IMR-90 (cell line): ENCODE measurements at regions not wholly inside any gene's neighbourhood (a gene's known extent, or its start where the extent isn't known, plus 50 kb on each side); places are given as distances from the start of the nearest gene placed in this dataset.

Source experiments
- ATAC-seq: fragments of 200-7000 bp; cut with Tn5 transposase; 2 replicates; pipeline ENCODE4 v1.9.1; 2020; ENCODE audit warnings: low read depth, mild to moderate bottlenecking, moderate library complexity
- BruUV-seq: library from RNA; stranded (reverse); fragments of 400-500 nt; replicated peaks from 2 replicates; lab custom pipeline; 2021; lab: Mats Ljungman, UMichigan
- CTCF ChIA-PET: fragments of 300-600 bp; formaldehyde crosslinking; extraction: SDS; loops from one replicate; lab custom pipeline; 2021; ENCODE audit warnings: antibody characterized with exemption; lab: Yijun Ruan, JAX
- POLR2A ChIA-PET: fragments of 300-600 bp; sonication (Branson Sonifier 250); formaldehyde crosslinking; loops from one replicate; lab custom pipeline; 2022; ENCODE audit warnings: antibody characterized with exemption; ENCODE audit not compliant: unreplicated experiment; lab: Charles Lee
- DNase-seq: peaks from one replicate; pipeline ENCODE4 v3.0.0; 2013
- H2AFZ ChIP-seq: replicated peaks from 2 replicates; pipeline ENCODE3; 2013; ENCODE audit warnings: low read length, mild to moderate bottlenecking; ENCODE audit not compliant: poor library complexity
- H2AK5ac ChIP-seq: 2 replicates; pipeline ENCODE4 v1.6.1; 2013; ENCODE audit warnings: low read depth, low read length, inconsistent platforms
- H2AK9ac ChIP-seq: replicated peaks from 2 replicates; pipeline ENCODE3; 2013; ENCODE audit warnings: mild to moderate bottlenecking, low read depth, low read length, moderate library complexity; ENCODE audit not compliant: poor library complexity
- H2BK120ac ChIP-seq: 2 replicates; pipeline ENCODE4 v1.6.1; 2013; ENCODE audit warnings: low read depth, low read length, inconsistent platforms
- H2BK15ac ChIP-seq: 3 replicates; pipeline ENCODE4 v1.6.1; 2013; ENCODE audit warnings: low read depth, low read length, inconsistent platforms
- H2BK20ac ChIP-seq: 2 replicates; pipeline ENCODE4 v1.6.1; 2013; ENCODE audit warnings: low read depth, mild to moderate bottlenecking, inconsistent platforms, low read length, moderate library complexity
- H2BK5ac ChIP-seq: 2 replicates; pipeline ENCODE4 v1.6.1; 2013; ENCODE audit warnings: mild to moderate bottlenecking, low read depth, low read length, inconsistent platforms; ENCODE audit not compliant: poor library complexity, severe bottlenecking
- H3K14ac ChIP-seq: replicated peaks from 2 replicates; pipeline ENCODE4 v1.6.1; 2013; ENCODE audit warnings: low read depth, low read length, inconsistent platforms
- H3K18ac ChIP-seq: 2 replicates; pipeline ENCODE4 v1.6.1; 2013; ENCODE audit warnings: low read depth, low read length, control low read depth
- H3K23ac ChIP-seq: 2 replicates; pipeline ENCODE4 v1.6.1; 2013; ENCODE audit warnings: low read depth, low read length, inconsistent platforms
- H3K27ac ChIP-seq: 2 replicates; pipeline ENCODE4 v1.5.1; 2013; ENCODE audit warnings: mild to moderate bottlenecking, control low read depth, low read length; ENCODE audit not compliant: insufficient read depth
- H3K27me3 ChIP-seq: 2 replicates; pipeline ENCODE4 v1.6.1; 2013; ENCODE audit warnings: low read length; ENCODE audit not compliant: control insufficient read depth, insufficient read depth
- H3K36me3 ChIP-seq: 2 replicates; pipeline ENCODE4 v1.6.1; 2013; ENCODE audit warnings: low read length, mixed read lengths; ENCODE audit not compliant: control insufficient read depth, insufficient read depth
- H3K4ac ChIP-seq: 2 replicates; pipeline ENCODE4 v1.6.1; 2013; ENCODE audit warnings: low read depth, low read length, inconsistent platforms
- H3K4me1 ChIP-seq: 2 replicates; pipeline ENCODE4 v1.6.1; 2013; ENCODE audit warnings: low read length, mixed read lengths; ENCODE audit not compliant: control insufficient read depth, insufficient read depth
- H3K4me2 ChIP-seq: 2 replicates; pipeline ENCODE4 v1.6.1; 2013; ENCODE audit warnings: low read depth, mild to moderate bottlenecking, control low read depth, low read length, moderate library complexity
- H3K4me3 ChIP-seq: 2 replicates; pipeline ENCODE4 v1.5.1; 2013; ENCODE audit warnings: low read depth, mild to moderate bottlenecking, control low read depth, low read length, moderate library complexity; ENCODE audit not compliant: insufficient read depth
- H3K56ac ChIP-seq: 2 replicates; pipeline ENCODE4 v1.6.1; 2013; ENCODE audit warnings: low read length, inconsistent platforms; ENCODE audit not compliant: insufficient read depth; ENCODE audit errors: extremely low read depth
- H3K79me1 ChIP-seq, 2 experiments: 2 replicates each; pipeline ENCODE4 v1.6.1; 2013; ENCODE audit warnings: low read length in 2 of 2, inconsistent platforms in 1 of 2, low read depth in 1 of 2
- H3K9ac ChIP-seq: 2 replicates; pipeline ENCODE4 v1.6.1; 2013; ENCODE audit warnings: low read depth, low read length, control low read depth
- H3K9me1 ChIP-seq: 2 replicates; pipeline ENCODE4 v1.6.1; 2013; ENCODE audit warnings: low read length, inconsistent platforms; ENCODE audit not compliant: insufficient read depth
- H3K9me3 ChIP-seq: 2 replicates; pipeline ENCODE4 v1.6.1; 2013; ENCODE audit warnings: low read length; ENCODE audit not compliant: control insufficient read depth, insufficient read depth
- H4K20me1 ChIP-seq: 2 replicates; pipeline ENCODE4 v1.6.1; 2013; ENCODE audit warnings: low read length, inconsistent platforms; ENCODE audit not compliant: insufficient read depth
- H4K5ac ChIP-seq: 2 replicates; pipeline ENCODE4 v1.6.1; 2013; ENCODE audit warnings: mild to moderate bottlenecking, low read depth, low read length, control low read depth
- H4K8ac ChIP-seq, 2 experiments: 2 replicates each; pipeline ENCODE4 v1.6.1; 2013; ENCODE audit warnings: low read depth in 2 of 2, low read length in 2 of 2, control low read depth in 1 of 2, inconsistent platforms in 1 of 2
- H4K91ac ChIP-seq: 2 replicates; pipeline ENCODE4 v1.6.1; 2013; ENCODE audit warnings: low read depth, low read length, inconsistent platforms; ENCODE audit not compliant: insufficient read depth
- BHLHE40 ChIP-seq: fragments of 150-350 bp; IDR thresholded peaks from 2 replicates; pipeline ENCODE4 v1.6.1; 2016; ENCODE audit warnings: mild to moderate bottlenecking, low read depth, low read length
- CEBPB ChIP-seq: IDR thresholded peaks from 2 replicates; pipeline ENCODE4 v1.6.1; 2012; ENCODE audit warnings: low read depth, low read length, improper control_type of control experiment
- CHD1 ChIP-seq: IDR thresholded peaks from 2 replicates; pipeline ENCODE4 v1.6.1; 2012; ENCODE audit warnings: low read depth, low read length, improper control_type of control experiment
- CTCF ChIP-seq: conservative IDR thresholded peaks from 2 replicates; pipeline ENCODE4 v1.5.1; 2012; ENCODE audit warnings: mild to moderate bottlenecking, low read depth, low read length, improper control_type of control experiment
- ELK1 ChIP-seq: fragments of 150-350 bp; IDR thresholded peaks from 2 replicates; pipeline ENCODE4 v1.6.1; 2016; ENCODE audit warnings: low read depth, mild to moderate bottlenecking, low read length, moderate library complexity, borderline replicate concordance
- FOS ChIP-seq: fragments of 150-350 bp; IDR thresholded peaks from 2 replicates; pipeline ENCODE4 v1.6.1; 2016; ENCODE audit warnings: low read depth, low read length
- MAFK ChIP-seq: IDR thresholded peaks from 2 replicates; pipeline ENCODE4 v1.6.1; 2012; ENCODE audit warnings: low read depth, low read length, improper control_type of control experiment
- MAZ ChIP-seq: IDR thresholded peaks from 2 replicates; pipeline ENCODE4 v1.6.1; 2012; ENCODE audit warnings: low read depth, mild to moderate bottlenecking, low read length, improper control_type of control experiment, moderate library complexity, borderline replicate concordance
- MXI1 ChIP-seq: IDR thresholded peaks from 2 replicates; pipeline ENCODE4 v1.6.1; 2012; ENCODE audit warnings: low read depth, mild to moderate bottlenecking, low read length, moderate library complexity, borderline replicate concordance
- NFE2L2 ChIP-seq: fragments of 150-350 bp; IDR thresholded peaks from 2 replicates; pipeline ENCODE4 v1.6.1; 2016; ENCODE audit warnings: low read depth, mild to moderate bottlenecking, low read length
- POLR2A ChIP-seq: IDR thresholded peaks from 2 replicates; pipeline ENCODE4 v1.6.1; 2012; ENCODE audit warnings: mild to moderate bottlenecking, low read depth, low read length
- RAD21 ChIP-seq: IDR thresholded peaks from 2 replicates; pipeline ENCODE4 v1.6.1; 2012; ENCODE audit warnings: low read length, improper control_type of control experiment
- RCOR1 ChIP-seq: IDR thresholded peaks from 2 replicates; pipeline ENCODE4 v1.6.1; 2012; ENCODE audit warnings: mild to moderate bottlenecking, low read length, improper control_type of control experiment; ENCODE audit not compliant: insufficient replicate concordance
- RFX5 ChIP-seq: IDR thresholded peaks from 2 replicates; pipeline ENCODE4 v1.8.0; 2012; ENCODE audit warnings: low read depth, mild to moderate bottlenecking, low read length, moderate library complexity
- SMC3 ChIP-seq: fragments of 150-350 bp; IDR thresholded peaks from 2 replicates; pipeline ENCODE4 v1.6.1; 2016; ENCODE audit warnings: low read depth, mild to moderate bottlenecking, antibody characterized with exemption, low read length, moderate library complexity
- USF2 ChIP-seq: fragments of 150-350 bp; IDR thresholded peaks from 2 replicates; pipeline ENCODE4 v1.6.1; 2017; ENCODE audit warnings: mild to moderate bottlenecking, antibody characterized with exemption, low read length, low read depth
- WGBS, 2 experiments: methylation state at CpG; one replicate each; pipeline versions ENCODE4 v1.1.5 to v1.1.7; 2013; ENCODE audit warnings: missing lambda C conversion rate in 2 of 2; ENCODE audit not compliant: insufficient read length in 1 of 2; ENCODE audit errors: extremely low coverage in 2 of 2; 5-methylcytosine and 5-hydroxymethylcytosine counted together
- dilution Hi-C: fragments of 300-500 bp; cut with HindIII; formaldehyde crosslinking; loops from one replicate; pipeline ENCODE4 v1.14.3; 2018; ENCODE audit warnings: low sequenced_read_pairs; ENCODE audit not compliant: unreplicated experiment
- in situ Hi-C: fragments of 300-500 bp; cut with MboI; formaldehyde crosslinking; loops from 3 replicates; pipeline ENCODE4 v1.14.3; 2019; ENCODE audit warnings: low sequenced_read_pairs, inconsistent platforms, mixed read lengths
- intact Hi-C: fragments of 100-400 bp; cut with micrococcal nuclease; formaldehyde crosslinking; loops from 2 replicates; pipeline ENCODE4 v1.10.0; 2022

GRCh38 chr9:12934545-12935272 is 159.9 kb downstream of the LURAP1L start:
- ATAC-seq = no peak
- Histone ChIP-seq H3K4ac (no peak overlapping the region), H3K36me3 (no peaks in the 10 kb centered on the region), H3K14ac (no peak overlapping the region), H3K9ac (no peak overlapping the region), H2BK15ac (no peak overlapping the region), H3K27ac (no peak overlapping the region), H2BK5ac (no peak overlapping the region), H3K4me2 (no peak overlapping the region), H3K23ac (no peak overlapping the region), H2BK120ac (no peak overlapping the region), H3K56ac (no peak overlapping the region), H2AK5ac (no peak overlapping the region), H3K4me3 (no peak overlapping the region), H3K27me3 (no peaks in the 10 kb centered on the region), H4K20me1 (no peaks in the 10 kb centered on the region), H2AK9ac (no peak overlapping the region), H3K18ac (no peak overlapping the region), H2AFZ (no peak overlapping the region), H4K91ac (no peak overlapping the region), H3K9me3 (no peaks in the 10 kb centered on the region), H3K4me1 (no peaks in the 10 kb centered on the region), H4K8ac (no peak overlapping the region; a peak in 1 of 4 replicates), H2BK20ac (no peak overlapping the region), H4K5ac (no peak overlapping the region), H3K9me1 (no peaks in the 10 kb centered on the region), H3K79me1 (no peaks in the 10 kb centered on the region)
- dilution Hi-C loops (no loop called here), in situ Hi-C loops (no loop called here), intact Hi-C loops (no loop called here)
- ChIA-PET POLR2A (no interaction called here), CTCF (interaction anchor here (0.6 to 1.0 kb wide), 2 partner anchors 9 to 595 kb away, joined by 3 to 5 read pairs; no protein-coding TSS in a partner anchor)
- WGBS, 2 experiments = no CpG with 5 or more reads among the region's 6 CpGs
- no peak for DNase-seq
- TF ChIP-seq RAD21 = no peak
- TF ChIP-seq CHD1 = no peak
- TF ChIP-seq RFX5 = no peak
- no peak for TF ChIP-seq FOS
- TF ChIP-seq NFE2L2 = no peak
- no peak for TF ChIP-seq RCOR1
- no peak for TF ChIP-seq MXI1
- TF ChIP-seq POLR2A = no peak
- TF ChIP-seq MAFK = no peak
- TF ChIP-seq SMC3 = no peak
- TF ChIP-seq ELK1 = no peak
- TF ChIP-seq USF2 = no peak
- TF ChIP-seq CTCF = no peak
- TF ChIP-seq MAZ = no peak
- no peak for TF ChIP-seq BHLHE40
- TF ChIP-seq CEBPB = no peak
- BruUV-seq = no TSS peak
